ENCODE measurements at regions not wholly inside any gene's neighbourhood (a gene's known extent, or its start where the extent isn't known, plus 50 kb on each side); places are given as distances from the start of the nearest gene placed in this dataset.
"Not testable (repeated sequence)": the region's sequence is repeated elsewhere in the genome, so short reads cannot be mapped to it uniquely, and the experiment has no call there.

DNA sequence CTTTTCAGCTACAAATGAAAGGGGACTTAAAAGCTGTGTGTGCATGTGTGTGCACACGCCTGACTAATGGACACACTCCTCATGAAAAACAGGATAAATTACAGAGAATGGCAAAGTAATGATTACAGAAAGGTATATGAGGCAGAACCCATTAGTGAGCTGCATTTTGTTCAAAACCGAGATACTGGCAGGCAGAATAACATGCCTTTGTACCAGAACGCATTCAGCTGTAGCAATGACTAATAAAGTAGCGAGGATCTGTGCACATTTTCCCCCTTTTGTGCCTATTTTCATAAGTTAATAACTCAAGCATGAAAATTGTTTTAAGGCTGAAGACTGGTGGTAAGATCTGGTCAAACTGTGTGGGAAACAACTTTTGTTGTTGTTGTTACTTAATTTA, 165.7 kb upstream of the PLGLB2 start:
- TF ChIP-seq CTCF, POLR2A, POLR2AphosphoS5, EP300 (IDR thresholded peaks at IDR 0.05): not testable (repeated sequence)
